SKM-1 (cell line): ENCODE measurements at regions not wholly inside any gene's neighbourhood (a gene's known extent, or its start where the extent isn't known, plus 50 kb on each side); places are given as distances from the start of the nearest gene placed in this dataset.

Experiments used
- DNase-seq: peaks from one replicate; lab custom pipeline; 2025; ENCODE audit not compliant: unreplicated experiment; lab: John Stamatoyannopoulos, UW

GRCh38 chr6:109916759-109917158 is 61.4 kb upstream of the GPR6 start:
- DNase-seq = no peak

GRCh38 chr6:109918227-109918626 is 59.9 kb upstream of the GPR6 start:
- no peak for DNase-seq

- DNase-seq = no peak
Measured at GRCh38 chr6:109920911-109921310, 57.2 kb upstream of the GPR6 start.

GRCh38 chr6:109922851-109923250 is 55.3 kb upstream of the GPR6 start:
- no peak for DNase-seq

DNA sequence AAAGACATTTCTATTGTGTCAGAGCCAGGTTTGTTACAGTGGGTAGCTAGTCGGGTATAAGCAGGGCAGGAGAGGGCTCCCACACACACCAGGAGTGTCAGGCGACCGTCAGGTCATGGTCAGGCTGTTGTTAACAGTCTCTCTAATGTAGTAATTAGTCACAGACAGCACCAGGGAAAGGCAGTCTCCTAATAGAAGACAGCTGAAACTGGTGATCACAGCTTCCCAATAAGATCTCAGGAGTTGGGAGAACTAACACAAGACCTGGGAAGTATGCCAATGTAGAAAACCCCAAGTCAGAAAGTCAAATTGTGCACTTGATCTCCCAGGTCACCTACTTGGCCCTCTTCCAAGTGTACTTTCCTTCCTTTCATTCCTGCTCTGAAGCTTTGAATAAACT is 53.0 kb upstream of the GPR6 start:
- no peak for DNase-seq

DNA sequence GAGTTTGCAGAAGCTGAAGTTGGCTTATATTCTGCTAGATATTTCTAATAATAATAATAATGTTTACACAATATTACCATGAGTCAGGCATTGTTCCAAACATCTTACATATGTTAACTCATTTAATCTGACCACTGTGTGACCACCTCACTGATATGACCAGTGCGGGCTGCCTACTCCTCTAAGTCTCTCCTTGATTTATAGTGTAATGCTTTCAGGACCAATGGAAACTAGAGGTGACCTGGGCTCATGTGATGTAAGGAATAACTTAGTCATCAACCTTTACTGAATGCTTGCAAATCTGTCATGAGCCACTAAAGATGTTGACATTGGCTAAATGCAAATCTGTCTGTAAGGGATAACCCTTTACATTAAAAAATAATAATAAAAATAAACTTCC is 51.1 kb upstream of the GPR6 start:
- DNase-seq = no peak
